ENCODE measurements at regions not wholly inside any gene's neighbourhood (a gene's known extent, or its start where the extent isn't known, plus 50 kb on each side); places are given as distances from the start of the nearest gene placed in this dataset.

DNA sequence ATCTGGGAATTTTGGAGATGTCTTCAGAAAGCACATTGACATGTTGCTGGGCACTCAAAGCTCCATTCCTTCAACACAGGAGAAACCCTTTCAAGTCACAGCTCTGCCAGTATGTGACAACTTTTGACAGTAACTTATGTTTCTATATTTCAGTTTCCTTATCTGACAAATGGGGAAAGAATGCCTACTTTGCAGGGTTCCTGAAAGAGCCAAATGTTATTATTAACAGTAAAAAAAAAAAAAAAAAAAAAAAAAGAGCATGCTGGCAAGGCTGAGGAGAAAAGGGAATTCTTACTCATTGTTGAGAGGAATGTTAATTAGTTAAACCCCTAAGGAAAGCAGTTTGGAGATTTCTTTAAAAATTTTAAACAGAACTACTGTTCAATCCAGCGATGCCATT is 272.5 kb upstream of the TGFBR2 start (continued):
- TF ChIP-seq, protein P1, sequence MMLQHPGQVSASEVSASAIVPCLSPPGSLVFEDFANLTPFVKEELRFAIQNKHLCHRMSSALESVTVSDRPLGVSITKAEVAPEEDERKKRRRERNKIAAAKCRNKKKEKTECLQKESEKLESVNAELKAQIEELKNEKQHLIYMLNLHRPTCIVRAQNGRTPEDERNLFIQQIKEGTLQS (IDR thresholded peaks at IDR 0.05; ENCODE audit: insufficient read depth, low read depth, low read length): no peak
- TF ChIP-seq RFX5 (IDR thresholded peaks at IDR 0.05; ENCODE audit: borderline replicate concordance, low read depth, low read length) (no peak), CEBPB (IDR thresholded peaks at IDR 0.05; ENCODE audit: low read depth, low read length) (no peak), EZH2 (IDR thresholded peaks at IDR 0.05; ENCODE audit: low read depth, low read length, severe bottlenecking) (no peak), HDAC2 (IDR thresholded peaks at IDR 0.05; ENCODE audit: borderline replicate concordance in 1 of 2, low read depth in 2 of 2, low read length in 2 of 2) (no peak), KDM1A (IDR thresholded peaks at IDR 0.05; ENCODE audit: borderline replicate concordance, low read length) (no peak)
